DMS153 treated with DMSO at 0.1 percent for 48 hours (cell line): ENCODE measurements at regions not wholly inside any gene's neighbourhood (a gene's known extent, or its start where the extent isn't known, plus 50 kb on each side); places are given as distances from the start of the nearest gene placed in this dataset.
A peak's percentile ranks its signal among the peaks of the same experiment; 100 is the strongest.

ENCODE experiments used
- DNase-seq: peaks from one replicate; lab custom pipeline; 2025; ENCODE audit not compliant: unreplicated experiment; lab: John Stamatoyannopoulos, UW

GRCh38 chr20:6942266-6942665 is 174.8 kb downstream of the BMP2 start:
- DNase-seq, result no peak

GRCh38 chr20:6944292-6944691 is 176.8 kb downstream of the BMP2 start:
- no peak for DNase-seq

GRCh38 chr20:6953611-6954010 is 186.1 kb downstream of the BMP2 start:
- no peak for DNase-seq

- DNase-seq, result no peak
These were observed 186.7 kb downstream of the BMP2 start for GRCh38 chr20:6954219-6954618.

GRCh38 chr20:6956056-6956455 is 188.6 kb downstream of the BMP2 start:
- no peak for DNase-seq

- DNase-seq, result no peak
These were observed 189.1 kb downstream of the BMP2 start for GRCh38 chr20:6956574-6956973.

GRCh38 chr20:6959900-6960312 is 192.4 kb downstream of the BMP2 start:
- DNase-seq, result no peak

GRCh38 chr20:6966721-6967120 is 199.2 kb downstream of the BMP2 start:
- DNase-seq, result no peak

GRCh38 chr20:6974838-6975237 is 207.4 kb downstream of the BMP2 start:
- no peak for DNase-seq

GRCh38 chr20:6975311-6975710 is 207.8 kb downstream of the BMP2 start:
- DNase-seq, result no peak

- DNase-seq, result no peak
These were observed 208.8 kb downstream of the BMP2 start for GRCh38 chr20:6976106-6976900.

- no peak for DNase-seq
These were observed 212.1 kb downstream of the BMP2 start for GRCh38 chr20:6979621-6980020.

- no peak for DNase-seq
These were observed 225.5 kb downstream of the BMP2 start for GRCh38 chr20:6993011-6993410.

GRCh38 chr20:6993511-6993910 is 226.0 kb downstream of the BMP2 start:
- DNase-seq, result no peak

- no peak for DNase-seq
These were observed 227.0 kb downstream of the BMP2 start for GRCh38 chr20:6994452-6994851.

- DNase-seq, result no peak
These were observed 231.4 kb downstream of the BMP2 start for GRCh38 chr20:6998909-6999308.

GRCh38 chr20:6999381-6999780 is 231.9 kb downstream of the BMP2 start:
- DNase-seq, result no peak

- DNase-seq, result no peak
These were observed 236.1 kb downstream of the BMP2 start for GRCh38 chr20:7003598-7003997.

GRCh38 chr20:7004801-7005200 is 237.3 kb downstream of the BMP2 start:
- no peak for DNase-seq

GRCh38 chr20:7010527-7010926 is 243.0 kb downstream of the BMP2 start:
- no peak for DNase-seq

GRCh38 chr20:7015257-7015656 is 247.8 kb downstream of the BMP2 start:
- peak; percentile 15 for DNase-seq

GRCh38 chr20:7022597-7022996 is 255.1 kb downstream of the BMP2 start:
- no peak for DNase-seq

- no peak for DNase-seq
These were observed 258.1 kb downstream of the BMP2 start for GRCh38 chr20:7025635-7026034.
